ENCODE measurements at regions not wholly inside any gene's neighbourhood (a gene's known extent, or its start where the extent isn't known, plus 50 kb on each side); places are given as distances from the start of the nearest gene placed in this dataset.
"Not testable (repeated sequence)": the region's sequence is repeated elsewhere in the genome, so short reads cannot be mapped to it uniquely, and the experiment has no call there.

DNA sequence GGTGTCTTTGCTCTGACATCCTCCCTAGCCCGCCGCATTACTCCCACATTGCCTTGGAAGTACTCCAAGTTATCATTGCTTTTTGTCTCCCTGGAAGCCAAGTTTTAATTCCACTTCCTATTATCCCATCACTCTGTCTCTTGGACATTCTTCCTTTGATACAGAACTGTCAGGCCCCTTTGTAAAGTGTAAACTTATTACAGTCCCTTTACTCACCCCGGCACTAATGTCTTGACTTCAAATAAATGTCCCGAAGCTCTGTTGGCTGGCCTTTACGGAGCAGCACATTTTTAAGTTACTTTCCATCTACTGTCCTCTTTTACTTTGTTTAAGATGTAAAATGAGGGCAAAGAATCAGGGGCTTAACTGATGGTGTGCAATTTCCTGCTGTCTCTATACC, 223.5 kb upstream of the IGFBP7 start:
- Mint-ChIP-seq H3K27me3 (no peaks in the 10 kb centered on the region), H3K4me3 (no peak overlapping the region), H3K9me3 (peaks cover 0 to 3% of the 10 kb centered on the region in 2 donors), H3K36me3 (ENCODE audit: insufficient read depth) (no peaks in the 10 kb centered on the region), H3K4me1 (ENCODE audit: low read depth in 2 of 2) (no peaks in the 10 kb centered on the region), H3K27ac (no peak overlapping the region)
- ATAC-seq (replicated peaks) = no peak
- DNase-seq = no peak

DNA sequence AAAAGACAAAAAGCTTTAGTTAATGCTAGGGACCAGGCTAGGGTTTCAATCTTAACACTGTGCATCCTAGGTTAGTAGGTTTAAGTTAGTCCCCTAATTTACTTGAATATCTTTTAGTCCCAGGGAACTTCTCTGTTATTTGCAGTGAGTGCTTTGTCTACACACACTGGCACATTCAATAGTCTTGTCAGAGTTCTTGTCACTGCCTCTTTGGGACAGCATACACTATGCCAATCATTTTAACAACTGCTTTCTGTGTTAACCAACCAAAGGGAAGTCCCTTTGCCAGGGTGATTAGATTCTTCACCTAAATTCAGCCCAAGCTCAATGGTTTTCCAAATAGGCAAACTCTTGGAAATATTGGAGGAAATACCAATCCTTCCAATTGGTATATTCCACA, 221.8 kb upstream of the IGFBP7 start:
- Mint-ChIP-seq H3K27me3 (no peaks in the 10 kb centered on the region), H3K27ac (no peak overlapping the region), H3K4me1 (ENCODE audit: low read depth in 2 of 2) (no peaks in the 10 kb centered on the region), H3K4me3 (no peak overlapping the region), H3K9me3 (peaks cover 0 to 3% of the 10 kb centered on the region in 2 donors), H3K36me3 (ENCODE audit: insufficient read depth) (no peaks in the 10 kb centered on the region)
- ATAC-seq (replicated peaks) (no peak), DNase-seq (no peak)

DNA sequence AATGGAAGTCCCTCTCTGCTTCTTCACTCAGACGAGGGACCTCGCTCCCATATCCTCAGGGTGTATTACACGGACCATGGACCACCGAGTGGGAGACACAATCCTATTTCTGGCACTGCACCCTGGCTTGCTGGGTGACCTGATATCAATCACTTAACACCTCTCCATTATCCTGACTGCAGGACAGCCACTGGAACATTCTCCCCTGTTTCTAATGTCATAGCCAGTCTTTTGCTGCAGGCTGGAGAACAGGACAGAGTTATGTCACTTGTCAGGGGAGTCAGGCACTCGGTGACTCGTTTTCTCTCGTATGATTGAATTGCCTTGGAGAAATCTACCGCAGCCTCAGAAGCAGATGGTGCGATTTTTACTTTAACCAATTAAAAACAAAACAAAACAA, 219.1 kb upstream of the IGFBP7 start:
- DNase-seq = no peak
- Mint-ChIP-seq H3K9me3 (no peaks in the 10 kb centered on the region), H3K4me1 (ENCODE audit: low read depth in 2 of 2) (no peaks in the 10 kb centered on the region), H3K36me3 (ENCODE audit: insufficient read depth) (no peaks in the 10 kb centered on the region), H3K4me3 (no peak overlapping the region), H3K27ac (no peak overlapping the region), H3K27me3 (no peaks in the 10 kb centered on the region)
- no peak for ATAC-seq (replicated peaks)

DNA sequence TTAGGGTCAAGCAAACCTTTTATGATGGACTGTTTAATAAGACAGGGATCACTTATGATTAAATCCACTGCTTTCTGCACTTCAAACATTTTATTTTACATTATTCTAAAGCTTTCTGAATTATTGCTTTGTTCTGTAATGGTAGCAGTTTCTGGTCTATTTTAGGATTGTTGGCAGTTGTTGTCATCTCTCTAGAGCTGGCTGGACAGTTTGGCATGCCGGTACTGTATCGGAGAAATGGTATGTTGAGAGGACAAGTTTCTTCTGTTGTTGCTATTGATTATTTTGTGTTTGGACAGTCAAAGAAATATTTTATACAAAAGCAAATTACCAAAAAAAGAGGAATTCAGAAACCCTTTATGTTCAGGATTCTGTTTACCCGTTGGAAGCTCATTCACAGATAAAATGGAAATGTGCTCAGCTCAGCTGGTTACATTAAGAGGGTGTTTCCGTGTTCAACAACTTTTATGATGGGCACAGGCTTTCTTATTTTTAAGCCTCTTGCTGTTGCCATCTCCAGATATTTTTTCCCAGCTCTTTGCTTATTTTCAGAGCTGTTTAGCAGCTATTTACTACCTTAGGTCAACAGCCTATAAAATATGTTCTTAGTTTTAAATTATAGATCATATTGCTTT, 214.6 kb upstream of the IGFBP7 start:
- H3K4me1 Mint-ChIP-seq (ENCODE audit: low read depth in 2 of 2) = no peaks in the 10 kb centered on the region
- no peak for ATAC-seq (replicated peaks)

GRCh38 chr4:57320849-57321248, 210.7 kb upstream of the IGFBP7 start:
- DNase-seq (no peak), ATAC-seq (replicated peaks) (no peak)
- H3K4me3 Mint-ChIP-seq = no peak overlapping the region
- no peaks in the 10 kb centered on the region for H3K27me3 Mint-ChIP-seq
- no peaks in the 10 kb centered on the region for H3K4me1 Mint-ChIP-seq (ENCODE audit: low read depth in 2 of 2)
- H3K36me3 Mint-ChIP-seq (ENCODE audit: insufficient read depth) = no peaks in the 10 kb centered on the region
- peaks cover 0 to 8% of the 10 kb centered on the region in 2 donors for H3K9me3 Mint-ChIP-seq
- H3K27ac Mint-ChIP-seq = no peak overlapping the region

More for the DNA sequence above, 214.6 kb upstream of the IGFBP7 start:
- no peaks in the 10 kb centered on the region for H3K36me3 Mint-ChIP-seq (ENCODE audit: insufficient read depth)
- H3K27ac Mint-ChIP-seq = no peak overlapping the region
- peaks cover 0 to 8% of the 10 kb centered on the region in 2 donors for H3K9me3 Mint-ChIP-seq
- no peaks in the 10 kb centered on the region for H3K27me3 Mint-ChIP-seq
- H3K4me3 Mint-ChIP-seq = no peak overlapping the region
- DNase-seq = no peak

DNA sequence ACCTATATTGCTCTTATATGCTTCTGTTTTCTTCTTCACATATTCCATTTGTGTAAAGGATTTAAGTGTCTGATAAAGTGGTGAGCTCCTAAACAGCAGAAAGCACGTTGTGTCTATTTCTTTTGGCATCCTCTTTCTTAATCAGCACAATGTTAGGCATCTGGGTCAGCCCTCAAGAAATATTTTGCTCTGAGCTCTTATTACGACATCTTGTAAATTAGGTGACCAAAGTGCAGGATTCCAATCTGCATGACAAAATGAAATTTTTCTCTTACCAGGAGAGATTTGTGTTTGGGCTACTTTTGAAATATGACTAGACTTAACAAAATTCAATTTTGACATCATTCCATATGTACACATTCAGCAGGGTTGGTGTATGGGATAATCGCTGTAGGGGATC, 210.0 kb upstream of the IGFBP7 start:
- H3K36me3 Mint-ChIP-seq (ENCODE audit: insufficient read depth) = no peaks in the 10 kb centered on the region
- no peaks in the 10 kb centered on the region for H3K4me1 Mint-ChIP-seq (ENCODE audit: low read depth in 2 of 2)
- ATAC-seq (replicated peaks) = no peak
- H3K9me3 Mint-ChIP-seq = peaks cover 0 to 9% of the 10 kb centered on the region in 2 donors
- H3K27ac Mint-ChIP-seq = no peak overlapping the region
- H3K4me3 Mint-ChIP-seq = no peak overlapping the region
- H3K27me3 Mint-ChIP-seq = no peaks in the 10 kb centered on the region
- DNase-seq = no peak

GRCh38 chr4:57318703-57319102, 208.5 kb upstream of the IGFBP7 start:
- no peak overlapping the region for H3K27ac Mint-ChIP-seq
- H3K27me3 Mint-ChIP-seq = no peaks in the 10 kb centered on the region
- no peak for DNase-seq
- no peak for ATAC-seq (replicated peaks)
- peaks cover 3 to 9% of the 10 kb centered on the region in 2 donors for H3K9me3 Mint-ChIP-seq
- no peak overlapping the region for H3K4me3 Mint-ChIP-seq
- H3K4me1 Mint-ChIP-seq (ENCODE audit: low read depth in 2 of 2) = no peaks in the 10 kb centered on the region
- no peaks in the 10 kb centered on the region for H3K36me3 Mint-ChIP-seq (ENCODE audit: insufficient read depth)

DNA sequence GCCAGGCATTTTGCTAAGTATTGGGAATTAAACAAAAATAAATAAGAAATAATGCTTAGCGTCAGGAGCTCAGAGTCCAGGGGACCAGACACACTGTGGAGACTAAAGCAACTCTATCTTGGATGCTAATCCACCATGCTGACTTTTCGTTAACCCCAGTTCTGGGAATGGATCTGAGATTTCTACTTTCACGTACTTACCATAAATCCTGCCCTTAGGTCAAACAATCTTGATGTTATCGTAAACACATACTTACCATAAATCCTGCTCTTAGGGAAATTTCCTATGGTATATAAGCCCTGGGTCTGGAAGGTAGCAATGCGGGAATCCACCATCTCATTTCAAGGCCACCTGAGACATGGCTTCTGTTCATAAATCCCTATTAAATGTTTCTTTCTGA, 204.5 kb upstream of the IGFBP7 start:
- no peak overlapping the region for H3K4me3 Mint-ChIP-seq
- ATAC-seq (replicated peaks) (no peak), DNase-seq (no peak)
- no peaks in the 10 kb centered on the region for H3K27me3 Mint-ChIP-seq
- no peak overlapping the region for H3K27ac Mint-ChIP-seq
- peaks cover 2 to 14% of the 10 kb centered on the region in 2 donors for H3K9me3 Mint-ChIP-seq
- H3K36me3 Mint-ChIP-seq (ENCODE audit: insufficient read depth) = no peaks in the 10 kb centered on the region
- H3K4me1 Mint-ChIP-seq (ENCODE audit: low read depth in 2 of 2) = no peaks in the 10 kb centered on the region

GRCh38 chr4:57312296-57312695, 202.1 kb upstream of the IGFBP7 start:
- H3K9me3 Mint-ChIP-seq = peaks cover 3 to 14% of the 10 kb centered on the region in 2 donors
- H3K36me3 Mint-ChIP-seq (ENCODE audit: insufficient read depth) = no peaks in the 10 kb centered on the region
- H3K4me3 Mint-ChIP-seq = no peak overlapping the region
- no peaks in the 10 kb centered on the region for H3K4me1 Mint-ChIP-seq (ENCODE audit: low read depth in 2 of 2)
- H3K27ac Mint-ChIP-seq = no peak overlapping the region
- ATAC-seq (replicated peaks) = no peak
- no peaks in the 10 kb centered on the region for H3K27me3 Mint-ChIP-seq
- DNase-seq = no peak

GRCh38 chr4:57309658-57310057, 199.5 kb upstream of the IGFBP7 start:
- Mint-ChIP-seq H3K4me1 (ENCODE audit: low read depth in 2 of 2) (no peaks in the 10 kb centered on the region), H3K4me3 (no peak overlapping the region), H3K36me3 (ENCODE audit: insufficient read depth) (no peaks in the 10 kb centered on the region), H3K9me3 (peaks cover 3 to 20% of the 10 kb centered on the region in 2 donors), H3K27ac (no peak overlapping the region), H3K27me3 (no peaks in the 10 kb centered on the region)
- ATAC-seq (replicated peaks) (no peak), DNase-seq (no peak)

DNA sequence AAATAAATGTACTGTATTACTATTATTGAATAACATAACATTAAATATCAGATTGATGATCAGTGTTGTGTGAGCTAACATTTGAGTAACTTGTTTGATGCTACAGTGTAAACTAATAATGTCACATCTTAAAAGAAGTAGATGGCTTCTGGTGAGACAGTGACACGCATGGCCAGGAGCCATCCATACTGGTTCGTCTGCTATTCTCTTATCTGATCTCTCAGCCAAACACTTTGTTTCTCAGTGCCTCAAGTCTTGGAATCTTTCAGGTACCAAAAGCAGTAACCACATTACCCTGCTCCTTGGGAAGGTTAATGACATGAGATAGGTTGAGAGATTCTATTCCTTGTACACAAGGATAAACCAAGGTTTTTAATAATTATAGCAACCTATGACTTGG, 198.1 kb upstream of the IGFBP7 start:
- no peak overlapping the region for H3K4me3 Mint-ChIP-seq
- peaks cover 3% of the 10 kb centered on the region for H3K36me3 Mint-ChIP-seq (ENCODE audit: insufficient read depth)
- no peaks in the 10 kb centered on the region for H3K4me1 Mint-ChIP-seq (ENCODE audit: low read depth in 2 of 2)
- no peak for DNase-seq
- H3K9me3 Mint-ChIP-seq = peaks cover 4 to 13% of the 10 kb centered on the region in 2 donors
- no peak for ATAC-seq (replicated peaks)
- no peak overlapping the region for H3K27ac Mint-ChIP-seq
- H3K27me3 Mint-ChIP-seq = no peaks in the 10 kb centered on the region

DNA sequence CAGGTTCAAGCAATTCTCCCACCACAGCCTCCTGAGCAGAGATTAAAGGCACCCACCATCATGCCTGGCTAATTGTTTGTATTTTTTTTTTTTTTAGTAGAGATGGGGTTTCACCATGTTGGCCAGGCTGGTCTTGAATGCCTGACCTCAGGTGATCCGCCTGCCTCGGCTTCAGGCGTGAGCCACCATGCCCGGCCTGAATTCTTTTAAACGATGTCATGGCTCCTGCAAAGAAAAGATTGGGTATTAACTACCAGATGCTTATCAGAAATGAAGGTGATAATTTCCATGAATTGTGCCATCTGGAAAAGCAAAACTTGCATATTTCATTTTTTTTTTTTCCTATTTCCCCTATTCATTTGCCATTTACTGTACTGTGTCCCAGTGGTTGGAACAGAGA, 195.7 kb upstream of the IGFBP7 start:
- no peaks in the 10 kb centered on the region for H3K27me3 Mint-ChIP-seq
- peaks cover 10 to 14% of the 10 kb centered on the region in 2 donors for H3K9me3 Mint-ChIP-seq

GRCh38 chr4:57303012-57303751, 193.0 kb upstream of the IGFBP7 start:
- H3K27me3 Mint-ChIP-seq = no peaks in the 10 kb centered on the region
- no peak for DNase-seq
- H3K4me3 Mint-ChIP-seq = no peak overlapping the region
- H3K27ac Mint-ChIP-seq = no peak overlapping the region
- no peaks in the 10 kb centered on the region for H3K4me1 Mint-ChIP-seq (ENCODE audit: low read depth in 2 of 2)
- H3K36me3 Mint-ChIP-seq (ENCODE audit: insufficient read depth) = peaks cover 3% of the 10 kb centered on the region
- ATAC-seq (replicated peaks) = no peak
- H3K9me3 Mint-ChIP-seq = peaks cover 13 to 14% of the 10 kb centered on the region in 2 donors

More for the DNA sequence above, 195.7 kb upstream of the IGFBP7 start:
- no peak overlapping the region for H3K4me3 Mint-ChIP-seq
- H3K4me1 Mint-ChIP-seq (ENCODE audit: low read depth in 2 of 2) = no peaks in the 10 kb centered on the region
- DNase-seq (no peak), ATAC-seq (replicated peaks) (no peak)
- peaks cover 3% of the 10 kb centered on the region for H3K36me3 Mint-ChIP-seq (ENCODE audit: insufficient read depth)
- H3K27ac Mint-ChIP-seq = no peak overlapping the region

DNA sequence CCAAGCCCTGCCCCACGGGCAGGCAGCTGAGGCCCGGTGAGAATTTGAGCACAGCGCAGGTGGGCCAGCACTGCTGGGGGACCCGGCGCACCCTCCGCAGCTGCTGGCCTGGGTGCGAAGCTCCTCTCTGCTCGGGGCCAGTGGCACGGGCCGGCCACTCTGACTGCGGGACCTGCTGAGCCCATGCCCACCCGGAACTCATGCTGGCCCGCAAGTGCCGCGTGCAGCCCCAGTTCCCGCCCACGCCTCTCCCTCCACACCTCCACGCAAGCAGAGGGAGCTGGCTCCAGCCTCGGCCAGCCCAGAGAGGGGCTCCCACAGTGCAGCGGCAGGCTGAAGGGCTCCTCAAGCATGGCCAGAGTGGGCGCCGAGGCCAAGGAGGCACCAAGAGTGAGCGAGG, 190.1 kb upstream of the IGFBP7 start:
- H3K27ac Mint-ChIP-seq; H3K4me1 Mint-ChIP-seq (ENCODE audit: low read depth in 2 of 2); ATAC-seq (replicated peaks); H3K27me3 Mint-ChIP-seq; H3K9me3 Mint-ChIP-seq; H3K4me3 Mint-ChIP-seq; DNase-seq; H3K36me3 Mint-ChIP-seq (ENCODE audit: insufficient read depth): not testable (repeated sequence)

Data from effector memory CD8-positive, alpha-beta T cell (primary cell).